NCI-H446 (cell line): ENCODE measurements at regions not wholly inside any gene's neighbourhood (a gene's known extent, or its start where the extent isn't known, plus 50 kb on each side); places are given as distances from the start of the nearest gene placed in this dataset.
"Not testable (repeated sequence)": the region's sequence is repeated elsewhere in the genome, so short reads cannot be mapped to it uniquely, and the experiment has no call there.

Experiments used
- DNase-seq, 2 experiments: peaks; one replicate each; lab custom pipeline; 2025; lab: John Stamatoyannopoulos, UW

- no peak for DNase-seq
These were observed 101.8 kb upstream of the CADM1 start for GRCh38 chr11:115605871-115606497.

DNA sequence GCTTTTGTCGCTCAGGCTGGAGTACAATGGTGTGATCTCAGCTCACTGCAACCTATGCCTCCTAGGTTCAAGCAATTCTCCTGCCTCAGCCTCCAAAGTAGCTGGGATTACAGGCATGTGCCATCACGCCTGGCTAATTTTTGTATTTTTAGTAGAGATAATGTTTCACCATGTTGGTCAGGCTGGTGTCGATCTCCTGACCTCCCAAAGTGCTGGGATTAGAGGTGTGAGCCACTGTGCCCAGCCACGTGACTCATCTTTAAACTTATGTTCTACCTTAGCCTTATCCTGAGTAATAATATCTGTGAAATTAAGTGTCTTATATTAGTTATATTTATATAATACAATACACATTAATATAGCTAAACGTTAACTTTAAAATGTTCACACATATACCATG lies 101.2 kb upstream of the CADM1 start:
- not testable (repeated sequence) for DNase-seq

GRCh38 chr11:115599125-115599524 lies 94.9 kb upstream of the CADM1 start:
- DNase-seq, result no peak

DNA sequence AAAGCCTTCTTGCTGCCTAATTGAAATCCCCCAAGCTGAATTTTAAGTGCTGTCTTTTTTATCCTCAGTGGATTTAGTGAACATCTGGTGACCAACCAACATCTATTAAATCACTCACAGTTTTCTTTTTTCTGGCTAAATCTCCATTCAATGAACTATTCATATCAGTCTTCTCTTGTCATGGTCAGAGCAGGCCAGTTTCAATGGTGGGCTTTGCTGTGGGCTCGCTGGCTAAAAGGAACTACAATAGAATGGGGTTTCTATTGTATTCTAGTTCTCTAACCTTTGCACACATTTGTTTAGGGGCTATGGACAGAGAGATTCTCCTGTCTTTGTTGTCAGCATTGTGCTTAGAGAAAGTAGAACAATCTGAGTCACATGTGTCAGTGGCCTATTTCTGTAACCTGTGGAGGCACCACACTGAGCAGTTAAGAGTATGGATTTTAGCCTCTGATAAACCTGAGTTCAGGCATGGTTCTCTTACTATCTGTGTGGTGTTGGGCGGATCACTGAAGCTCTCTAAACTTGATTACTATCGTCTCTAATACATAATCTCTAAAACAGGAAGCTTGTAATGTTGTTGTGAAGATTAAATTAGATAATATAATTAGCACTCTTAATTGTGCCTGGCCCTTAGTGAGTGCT lies 94.2 kb upstream of the CADM1 start:
- no peak for DNase-seq

DNA sequence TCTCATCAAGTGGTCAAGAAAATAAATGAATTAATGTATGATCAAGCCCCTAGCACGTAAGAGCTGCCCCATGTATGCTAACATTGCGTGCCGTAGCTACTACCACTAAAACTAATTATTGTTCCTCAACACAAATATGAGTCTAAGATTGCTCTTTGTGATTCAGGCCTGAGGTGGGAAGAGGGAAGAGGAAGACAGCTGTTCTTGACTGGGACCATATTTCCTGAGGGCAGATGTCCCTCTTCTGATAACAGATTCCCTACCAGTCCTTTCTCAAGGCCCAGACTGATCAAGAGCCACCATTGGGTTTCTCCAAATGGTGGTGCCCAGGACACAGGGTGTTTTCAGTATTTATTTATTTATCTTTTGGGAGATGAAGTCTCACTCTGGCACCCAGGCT lies 87.2 kb upstream of the CADM1 start:
- DNase-seq, result no peak

GRCh38 chr11:115590254-115590653 lies 86.0 kb upstream of the CADM1 start:
- DNase-seq, result no peak

DNA sequence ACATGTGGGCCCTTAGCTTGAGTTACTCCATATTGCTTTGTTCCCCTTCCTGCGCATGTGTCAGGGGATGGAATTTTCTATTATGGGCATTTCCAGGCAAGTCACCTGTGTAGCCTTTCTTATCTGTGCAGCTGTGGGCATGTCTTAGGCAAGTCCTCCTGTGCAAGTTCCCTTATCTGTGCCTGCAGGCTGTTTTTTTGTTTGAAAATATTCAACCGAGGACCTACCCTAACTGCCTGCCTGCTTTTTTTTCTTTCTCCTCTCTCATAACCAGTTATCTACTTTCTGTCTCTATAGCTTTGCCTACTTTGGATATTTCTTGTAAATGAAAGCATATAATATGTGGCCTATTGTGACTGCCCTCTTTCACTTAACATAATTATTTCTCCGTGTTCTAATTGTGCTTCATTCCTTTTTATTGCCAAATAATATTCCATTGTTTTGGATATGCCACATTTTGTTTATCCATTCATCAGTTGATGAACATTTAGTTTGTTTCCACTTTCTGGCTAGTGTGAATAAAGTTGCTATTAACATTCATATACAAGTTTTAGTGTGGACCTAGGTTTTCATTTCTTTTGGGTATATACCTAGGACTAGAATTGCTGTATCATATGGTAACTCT lies 83.6 kb upstream of the CADM1 start:
- DNase-seq, result no peak

- DNase-seq, result no peak
These were observed 81.3 kb upstream of the CADM1 start for GRCh38 chr11:115585361-115586024.

DNA sequence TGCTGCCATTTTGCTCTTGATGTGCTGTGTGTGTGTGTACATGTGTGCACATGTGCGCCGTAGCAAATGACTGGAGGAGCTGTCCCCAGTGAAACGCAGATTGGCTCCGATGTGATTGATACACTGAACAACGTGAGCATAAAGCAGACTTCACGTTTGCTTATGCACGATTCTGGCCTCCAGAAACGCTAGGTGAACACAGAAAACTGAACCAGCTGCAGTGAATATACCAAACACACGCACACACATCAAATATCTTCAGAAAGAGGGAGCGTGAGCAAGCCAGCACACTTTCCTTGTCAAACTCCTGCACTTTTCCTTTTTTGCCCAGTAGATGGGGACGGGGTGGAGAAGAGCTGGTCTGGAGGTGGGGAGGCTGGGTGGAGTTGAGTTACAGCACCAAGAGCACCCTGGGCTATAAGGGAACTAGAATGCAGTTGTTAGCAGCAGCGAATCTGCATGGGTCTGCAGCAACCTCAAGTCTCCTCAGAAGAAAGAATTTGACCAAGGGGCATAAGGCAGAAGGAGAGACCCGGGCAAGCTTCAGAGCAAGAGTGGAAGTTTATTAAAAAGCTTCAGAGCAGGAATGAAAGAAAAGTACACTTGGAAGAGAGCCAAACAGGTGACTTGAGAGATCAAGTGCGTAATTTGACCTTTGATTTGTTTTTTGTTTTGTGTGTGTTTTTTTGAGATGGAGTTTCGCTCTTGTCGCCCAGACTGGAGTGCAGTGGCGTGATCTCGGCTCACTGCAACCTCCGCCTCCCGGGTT lies 77.8 kb upstream of the CADM1 start:
- DNase-seq, result peak in 1 of 2 experiments; percentile 20

GRCh38 chr11:115580927-115581680 lies 76.9 kb upstream of the CADM1 start:
- DNase-seq, result no peak

DNA sequence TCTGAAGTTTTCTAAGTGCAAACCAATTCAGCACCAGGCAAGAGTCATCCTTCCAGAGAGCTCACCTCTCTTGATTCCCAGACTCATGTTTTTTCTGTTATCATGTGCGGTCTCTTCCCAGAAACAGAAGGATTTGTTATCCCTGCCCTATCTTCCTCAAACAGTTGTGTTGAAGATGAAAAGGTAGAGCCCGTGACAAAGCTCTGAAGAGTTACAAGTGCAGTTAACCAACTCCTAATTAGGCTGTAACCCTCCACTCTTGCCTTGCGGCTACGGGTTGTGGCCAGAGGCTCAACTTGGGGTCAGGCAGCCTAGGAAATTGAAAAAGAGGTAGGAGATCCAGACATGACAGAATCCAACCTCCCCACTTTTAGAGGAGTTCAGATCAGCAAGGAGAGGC lies 76.2 kb upstream of the CADM1 start:
- no peak for DNase-seq

GRCh38 chr11:115579181-115579825 lies 75.1 kb upstream of the CADM1 start:
- DNase-seq, result no peak

DNA sequence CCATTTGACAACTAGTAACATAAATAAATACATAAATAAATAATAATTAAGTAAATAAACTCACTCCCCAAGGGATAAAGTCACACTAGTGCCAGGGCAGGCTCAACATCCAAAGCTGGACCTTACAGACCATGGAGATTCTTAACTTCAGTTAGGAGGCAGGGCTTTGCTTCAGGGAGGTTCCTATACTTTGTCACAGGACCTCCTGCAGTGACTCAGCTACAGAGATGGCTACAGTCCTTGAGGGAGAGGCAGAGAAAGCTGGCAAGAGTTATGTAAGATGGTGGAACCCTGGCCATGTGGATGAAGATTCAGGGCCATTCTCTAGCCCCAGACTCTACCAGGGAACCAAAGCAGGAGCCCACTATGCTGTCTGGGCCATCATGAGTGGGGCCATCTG lies 74.1 kb upstream of the CADM1 start:
- no peak for DNase-seq

- no peak for DNase-seq
These were observed 73.5 kb upstream of the CADM1 start for GRCh38 chr11:115577701-115578100.

GRCh38 chr11:115576606-115577380 lies 72.6 kb upstream of the CADM1 start:
- DNase-seq, result no peak

DNA sequence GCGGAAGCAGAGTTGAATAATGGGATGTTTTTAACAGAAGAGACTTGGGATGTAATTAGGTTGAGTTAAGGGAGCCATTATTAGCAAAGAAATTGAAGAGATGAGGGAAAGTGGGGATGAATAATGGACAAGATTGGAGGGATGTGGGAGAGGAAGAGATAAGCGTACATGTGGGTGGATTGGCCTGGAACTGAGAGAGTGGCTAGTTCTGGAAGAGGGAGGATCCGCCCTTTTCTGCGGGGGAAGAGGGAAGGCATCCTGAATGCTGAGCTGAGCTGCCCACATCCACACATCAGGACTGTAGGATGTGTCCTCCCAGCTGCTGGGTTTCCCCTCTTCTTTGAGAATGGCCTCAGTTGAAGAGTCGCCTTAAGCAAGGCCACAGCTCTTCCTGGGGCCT lies 68.3 kb upstream of the CADM1 start:
- no peak for DNase-seq

DNA sequence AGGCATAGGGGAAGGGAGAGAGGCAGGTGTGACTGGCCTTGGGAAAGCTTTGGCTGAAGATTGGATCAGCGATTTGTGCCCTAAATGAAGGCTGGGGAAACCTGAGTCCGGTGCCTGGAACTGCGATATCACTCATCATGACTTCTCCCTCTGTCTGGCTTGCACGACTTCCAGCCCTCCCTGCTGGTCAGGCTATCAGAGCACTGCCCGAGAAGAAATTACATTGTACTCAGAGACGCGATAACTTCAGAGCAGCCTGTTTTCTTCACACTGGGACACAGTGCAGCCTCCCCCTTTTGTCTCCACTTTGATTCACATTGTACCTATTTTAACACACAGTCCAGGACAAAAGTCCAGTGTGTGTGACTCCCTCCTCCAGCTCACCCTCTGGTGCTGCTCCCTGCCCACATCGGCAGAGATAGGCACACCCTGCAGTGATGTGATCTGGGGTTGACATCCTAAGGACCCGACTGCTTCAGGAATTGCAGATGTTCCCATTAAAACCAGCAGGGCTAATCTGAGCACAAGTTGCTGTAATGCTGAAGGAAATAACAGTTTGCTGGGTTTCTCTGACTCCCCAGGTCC lies 62.1 kb upstream of the CADM1 start:
- no peak for DNase-seq

- no peak for DNase-seq
These were observed 60.6 kb upstream of the CADM1 start for GRCh38 chr11:115564851-115565250.

- DNase-seq, result no peak
These were observed 56.9 kb upstream of the CADM1 start for GRCh38 chr11:115561116-115561515.

DNA sequence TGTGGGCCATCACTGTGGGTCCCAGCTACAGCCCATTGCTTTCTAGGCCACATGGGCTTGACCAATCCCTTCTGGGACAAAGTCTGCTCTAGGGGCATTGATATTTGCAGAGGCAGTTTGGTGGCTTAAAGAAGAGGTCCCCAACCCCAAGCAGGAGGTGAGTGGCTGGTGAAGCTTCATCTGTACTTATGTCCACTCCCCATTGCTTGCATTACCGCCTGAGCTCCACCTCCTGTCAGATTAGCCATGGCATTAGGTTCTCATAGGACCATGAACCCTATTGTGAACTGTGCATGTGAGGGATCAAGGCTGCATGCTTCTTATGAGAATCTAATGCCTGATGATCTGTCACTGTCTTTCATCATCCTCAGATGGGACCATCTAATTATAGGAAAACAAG lies 54.4 kb upstream of the CADM1 start:
- DNase-seq, result no peak
